Effector CD8-positive, alpha-beta T cell (primary cell): ENCODE measurements at regions not wholly inside any gene's neighbourhood (a gene's known extent, or its start where the extent isn't known, plus 50 kb on each side); places are given as distances from the start of the nearest gene placed in this dataset.

Experiments used
- DNase-seq: peaks from one replicate; lab custom pipeline; 2025; lab: John Stamatoyannopoulos, UW

DNA sequence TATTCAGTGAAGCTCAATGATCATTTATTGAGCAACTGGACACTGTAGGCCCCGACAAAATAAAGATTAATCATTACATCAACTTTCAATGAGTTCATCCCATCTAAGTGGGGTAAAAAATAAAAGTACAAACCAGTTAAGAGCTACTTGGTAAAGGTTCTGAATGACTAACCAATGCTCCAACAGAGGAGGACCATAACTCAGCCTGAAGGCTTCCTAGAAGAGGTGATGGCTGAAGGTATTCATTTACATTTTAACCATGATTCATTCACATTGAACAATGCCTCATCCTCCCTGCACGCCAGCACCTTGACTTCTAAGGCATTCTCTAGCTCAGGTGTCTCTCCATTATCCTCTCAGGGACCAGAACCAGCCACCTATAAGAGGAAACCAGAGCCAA, 201.4 kb downstream of the ZNF462 start:
- DNase-seq, result no peak

DNA sequence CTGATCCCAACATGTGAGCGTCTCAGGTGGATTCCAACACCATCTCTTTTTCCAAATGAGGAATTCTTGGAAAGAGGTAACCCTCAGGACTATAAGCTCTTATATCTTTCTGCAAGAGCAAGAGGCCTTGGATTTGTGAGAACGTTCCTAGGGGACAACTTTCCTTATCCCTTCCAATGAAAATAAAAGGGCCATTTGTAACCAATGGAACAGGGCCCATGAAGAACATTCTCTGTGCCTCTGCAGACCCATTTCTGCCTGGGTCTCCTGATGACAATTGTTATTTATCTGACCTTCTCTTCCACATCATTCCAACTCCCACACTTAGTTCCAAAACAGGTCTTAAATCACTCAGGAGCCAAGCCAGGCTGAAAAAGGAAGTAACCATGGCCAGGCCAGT, 202.6 kb downstream of the ZNF462 start:
- no peak for DNase-seq

DNA sequence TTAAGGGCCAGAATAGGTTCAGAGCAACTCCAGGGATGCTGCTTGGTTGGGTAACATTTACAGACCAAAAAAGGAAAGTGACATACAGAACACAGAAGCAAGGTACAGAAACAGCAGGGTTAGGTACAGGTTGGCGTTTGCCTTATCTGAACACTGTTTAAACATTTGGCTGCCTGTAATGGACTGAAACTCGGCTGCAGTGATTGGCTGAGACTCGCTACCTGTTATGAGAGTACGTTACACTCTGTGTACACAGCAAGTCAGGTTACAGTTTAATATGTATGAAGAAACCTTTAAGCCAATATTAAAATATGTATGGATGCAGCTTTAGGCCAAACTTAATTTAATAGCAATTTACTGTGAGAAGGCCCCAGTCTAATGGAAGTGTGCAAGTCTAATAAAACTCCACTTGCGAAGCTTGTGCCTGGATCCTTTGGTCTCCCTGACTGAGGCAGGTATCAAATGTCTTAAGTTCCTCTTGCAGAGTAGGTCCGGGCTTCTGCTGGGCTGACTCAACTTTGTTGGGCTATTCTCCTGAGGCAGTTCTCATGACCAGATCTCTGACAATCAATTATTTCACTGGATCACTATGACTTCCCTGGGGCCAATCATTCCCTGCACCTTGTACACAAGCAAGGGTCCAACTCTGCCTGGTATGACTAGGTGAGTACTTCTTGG, 204.9 kb downstream of the ZNF462 start:
- no peak for DNase-seq

DNA sequence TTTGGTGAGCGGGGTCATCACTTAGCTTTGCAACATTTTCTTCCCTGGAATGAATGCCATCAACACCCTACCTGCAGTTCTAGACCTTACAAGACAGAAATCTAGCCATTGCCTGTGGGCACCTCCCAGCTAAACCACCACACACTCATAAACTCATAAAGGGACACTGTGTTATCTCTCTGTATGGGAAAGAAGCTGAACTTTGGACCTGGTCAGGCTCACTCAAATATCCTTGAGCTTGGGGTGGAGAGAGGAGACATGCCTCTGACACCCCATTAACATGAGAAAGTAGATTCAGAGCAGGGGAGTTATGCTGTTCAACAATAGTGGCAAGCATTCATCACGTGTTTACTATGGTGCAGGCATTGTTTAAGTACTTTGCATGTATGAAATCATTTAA, 205.6 kb downstream of the ZNF462 start:
- no peak for DNase-seq

DNA sequence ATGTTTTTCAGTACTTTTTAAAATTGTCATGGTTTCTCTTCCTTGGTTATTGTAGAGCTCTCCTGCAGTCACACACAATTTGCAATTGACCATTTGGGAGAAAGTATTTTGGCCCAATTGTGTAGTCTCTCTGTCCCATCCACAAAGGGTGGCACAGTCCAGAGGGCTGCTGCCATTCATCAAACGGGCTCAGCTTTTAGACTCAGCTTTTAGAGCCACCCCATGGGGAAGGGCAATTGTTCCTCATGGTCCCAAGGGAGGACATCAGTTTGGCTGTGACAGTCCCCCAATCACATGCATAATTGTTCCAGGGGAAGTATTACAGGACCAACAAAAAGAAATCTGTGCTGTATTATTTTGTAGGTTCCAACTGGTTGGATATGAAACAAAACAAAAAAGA, 207.6 kb downstream of the ZNF462 start:
- no peak for DNase-seq

DNA sequence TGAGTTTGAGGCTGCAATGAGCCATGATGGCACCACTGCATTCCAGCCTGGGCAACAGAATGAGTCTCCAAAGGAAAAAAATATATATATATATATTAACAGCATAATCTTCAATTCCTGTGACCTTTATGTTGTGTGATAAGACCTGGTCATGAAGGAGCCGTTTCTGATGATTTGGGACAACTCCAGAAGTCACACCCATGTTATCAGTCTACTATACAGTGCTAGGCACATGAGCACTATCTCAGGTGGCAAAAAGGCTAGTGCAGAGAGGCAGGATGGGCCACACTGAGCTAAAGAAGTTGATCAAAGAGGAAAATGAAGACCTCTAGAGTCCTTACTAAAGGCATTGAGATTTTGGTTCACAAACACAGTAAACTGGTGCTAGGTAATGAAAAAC, 205.0 kb upstream of the RAD23B start:
- no peak for DNase-seq

DNA sequence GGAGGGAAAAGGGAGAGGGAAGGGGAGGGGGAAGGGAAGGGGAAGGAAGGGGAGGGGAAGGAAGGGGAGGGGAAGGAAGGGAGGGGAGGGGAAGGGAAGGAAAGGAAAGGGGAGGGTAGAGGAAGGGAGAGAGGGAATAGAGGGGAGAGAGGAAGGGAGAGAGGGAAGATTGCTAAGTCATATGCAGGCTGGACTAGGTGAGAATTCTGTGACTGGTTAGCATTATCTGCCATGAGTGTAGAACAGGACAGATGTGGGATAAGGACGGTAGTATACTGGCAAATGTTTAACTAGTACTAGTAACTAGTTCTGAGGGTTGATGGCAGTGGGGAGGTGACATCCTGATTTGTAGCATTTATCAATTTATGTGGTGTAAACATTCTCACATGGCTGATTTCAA, 203.5 kb upstream of the RAD23B start:
- DNase-seq, result no peak

DNA sequence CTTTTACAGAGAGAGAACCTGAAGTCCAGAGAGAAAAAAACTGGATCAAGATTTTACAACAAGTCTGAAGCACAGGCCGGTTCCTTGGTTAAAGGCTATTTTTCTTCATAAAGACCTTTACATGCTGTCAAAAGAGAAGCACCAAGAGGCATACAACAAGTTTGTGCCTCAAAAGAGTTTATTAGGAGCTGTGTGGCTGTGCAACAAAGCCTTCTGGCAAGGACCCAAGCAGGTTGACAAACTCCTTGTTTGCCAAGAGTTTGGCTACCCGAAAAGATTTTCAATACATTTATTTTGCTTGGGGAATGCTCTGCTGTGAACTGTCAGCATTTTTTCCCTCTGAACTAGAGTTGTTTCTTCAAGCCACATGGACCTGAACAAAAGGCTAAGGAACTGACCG, 202.9 kb upstream of the RAD23B start:
- DNase-seq, result no peak

DNA sequence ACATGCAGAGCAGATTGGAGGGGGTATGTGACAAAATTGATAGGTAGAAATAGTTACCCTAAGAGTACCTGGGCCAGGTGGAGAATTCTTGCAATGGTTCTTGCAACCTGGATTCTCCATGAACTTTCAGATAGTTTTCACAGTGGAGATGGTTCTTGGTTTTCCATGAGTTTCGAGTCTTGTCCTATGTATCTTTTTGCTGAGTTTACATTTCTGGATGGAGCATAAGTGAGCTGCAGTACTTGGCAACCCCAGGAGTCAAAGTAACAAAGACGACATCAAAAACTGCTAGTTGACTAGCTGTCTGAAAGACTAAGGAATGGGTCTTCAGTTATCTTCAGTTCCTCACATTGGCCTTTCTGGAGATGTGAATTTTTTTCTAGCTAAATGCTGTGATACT, 196.6 kb upstream of the RAD23B start:
- no peak for DNase-seq

DNA sequence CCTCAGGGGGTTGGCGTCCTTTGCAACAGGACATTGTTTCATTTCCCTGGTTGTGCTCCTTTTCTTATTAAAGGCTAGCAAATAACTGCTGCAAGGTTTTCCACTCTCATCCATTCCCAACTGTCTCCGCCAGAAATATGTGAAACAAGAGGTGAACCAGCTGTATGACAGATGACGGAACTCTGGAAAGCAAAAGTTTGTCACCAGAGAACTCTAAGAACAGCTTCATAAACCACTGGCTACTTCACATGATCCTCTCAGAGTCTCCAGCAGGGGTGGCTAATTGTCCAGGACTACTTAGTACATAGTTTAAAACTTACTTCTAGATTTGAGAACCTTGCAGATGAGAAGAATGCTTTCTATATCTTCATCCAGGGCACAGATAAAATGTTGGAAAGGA, 195.9 kb upstream of the RAD23B start:
- DNase-seq, result no peak

DNA sequence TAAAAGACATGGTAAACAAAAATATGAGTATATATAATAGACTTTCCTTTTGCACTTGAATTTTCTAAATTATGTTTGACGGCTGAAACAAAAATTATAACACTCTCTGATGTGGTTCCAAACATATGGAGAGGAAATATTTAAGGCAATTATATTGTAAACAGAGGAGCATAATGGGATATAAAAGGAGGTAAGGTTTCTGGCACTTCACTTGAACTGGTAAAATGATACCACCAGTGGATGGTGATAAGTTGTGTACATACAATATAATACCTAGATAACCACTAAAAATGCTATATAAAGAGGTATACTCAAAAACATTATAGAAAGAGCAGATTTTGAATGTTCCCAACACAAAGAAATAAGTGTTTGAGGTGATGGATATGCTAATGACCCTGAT, 192.9 kb upstream of the RAD23B start:
- no peak for DNase-seq

DNA sequence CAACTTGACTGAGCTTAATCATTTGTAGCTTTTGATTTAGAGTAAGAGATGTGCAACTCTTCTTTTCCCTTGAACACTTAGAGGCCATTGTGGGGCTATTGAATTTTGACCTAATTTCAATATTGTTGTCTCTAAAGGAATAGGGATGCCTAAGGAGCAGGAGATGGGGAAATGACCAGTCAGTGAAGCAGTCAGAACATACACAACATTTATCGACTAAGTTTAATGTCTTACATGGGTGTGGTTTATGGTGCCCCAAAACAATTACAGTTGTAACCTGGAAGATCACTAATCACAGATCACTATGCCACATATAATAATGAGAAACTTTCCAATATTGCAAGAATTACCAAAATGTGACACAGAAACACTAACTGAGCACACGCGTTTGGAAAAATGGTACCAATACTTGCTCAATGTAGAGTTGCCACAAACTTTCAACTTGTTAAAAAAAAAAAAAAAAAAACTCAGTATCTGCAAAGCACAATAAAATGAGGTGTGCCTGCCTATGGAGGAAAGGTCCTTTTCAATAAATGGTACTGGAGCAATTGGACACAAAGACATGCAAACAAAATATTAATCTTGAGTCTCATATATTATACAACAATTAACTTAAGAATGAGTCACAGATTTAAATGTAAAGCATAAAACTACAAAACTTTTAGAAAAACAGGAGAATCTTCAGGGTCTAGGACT, 189.6 kb upstream of the RAD23B start:
- DNase-seq, result no peak

DNA sequence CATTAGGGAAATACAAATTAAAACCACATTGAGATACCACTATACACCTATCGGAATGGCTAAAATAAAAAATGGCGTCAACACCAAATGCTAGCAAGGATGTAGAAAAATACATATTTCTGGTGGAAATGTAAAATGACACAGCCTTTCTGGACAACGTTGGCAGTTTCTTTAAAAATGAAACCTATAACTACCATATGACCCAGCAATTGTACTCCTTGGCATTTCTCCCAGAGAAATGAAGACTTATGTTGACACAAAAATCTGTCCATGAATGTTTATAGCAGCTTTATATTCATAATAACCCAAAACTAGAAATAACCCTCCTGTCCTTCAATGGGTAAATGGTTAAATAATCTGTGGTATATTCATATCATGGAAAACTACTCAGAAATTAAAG, 188.7 kb upstream of the RAD23B start:
- DNase-seq, result no peak

DNA sequence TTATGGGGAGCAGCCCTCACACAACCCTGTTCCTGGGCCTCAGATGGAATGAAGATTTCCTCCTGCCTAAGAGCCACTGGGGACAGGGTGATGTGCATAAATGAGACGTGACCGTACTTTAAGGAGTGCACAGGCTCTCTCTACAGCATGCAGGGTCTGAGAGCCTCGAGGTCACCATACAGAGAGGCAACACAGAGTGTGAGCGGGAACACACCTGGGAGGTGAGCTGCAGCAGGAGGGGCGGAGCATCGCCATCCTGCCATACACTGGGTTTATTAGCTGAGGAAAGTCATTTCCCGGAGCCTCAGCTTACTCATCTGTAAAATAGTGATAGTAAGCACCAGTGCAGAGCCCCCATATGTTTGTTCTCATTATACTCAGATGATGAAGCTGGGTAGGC, 182.5 kb upstream of the RAD23B start:
- DNase-seq, result no peak

DNA sequence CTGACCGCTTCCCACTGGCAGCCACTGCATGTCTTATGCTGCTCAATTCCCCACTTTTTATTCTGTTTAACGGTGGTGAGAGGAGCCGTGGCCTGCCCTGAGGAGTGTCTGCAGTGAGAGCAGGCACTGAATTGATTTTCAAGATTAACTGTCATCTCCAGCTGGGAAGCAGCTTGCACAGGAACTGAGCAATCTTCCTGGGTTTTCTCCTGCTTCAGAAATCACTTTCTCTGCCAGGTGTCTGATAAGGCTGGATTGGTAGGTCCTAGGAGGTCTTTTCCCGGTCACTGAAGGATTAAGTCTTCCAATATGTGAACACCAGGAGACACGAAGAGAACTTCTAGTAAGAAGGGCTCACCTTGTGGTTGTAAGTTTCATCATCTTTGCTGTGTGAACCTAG, 181.1 kb upstream of the RAD23B start:
- DNase-seq, result no peak

DNA sequence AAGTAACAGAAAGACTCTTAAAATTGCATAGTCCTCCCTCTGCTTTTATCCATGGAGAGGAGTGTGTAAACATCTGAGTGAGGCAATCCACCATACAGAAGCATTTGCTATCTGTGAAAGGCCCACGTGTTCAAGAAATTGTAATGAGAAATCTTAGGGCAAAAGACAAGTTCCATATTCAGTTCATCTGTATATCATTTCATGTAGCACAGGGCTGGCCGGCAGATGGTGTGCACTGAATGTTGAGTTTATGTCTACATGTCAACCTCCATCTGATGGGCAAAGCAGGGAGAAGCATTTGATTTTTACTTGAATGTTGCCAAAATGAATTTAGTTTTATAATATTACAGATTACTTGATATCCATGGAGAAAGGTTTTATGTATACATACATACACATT, 179.5 kb upstream of the RAD23B start:
- no peak for DNase-seq

DNA sequence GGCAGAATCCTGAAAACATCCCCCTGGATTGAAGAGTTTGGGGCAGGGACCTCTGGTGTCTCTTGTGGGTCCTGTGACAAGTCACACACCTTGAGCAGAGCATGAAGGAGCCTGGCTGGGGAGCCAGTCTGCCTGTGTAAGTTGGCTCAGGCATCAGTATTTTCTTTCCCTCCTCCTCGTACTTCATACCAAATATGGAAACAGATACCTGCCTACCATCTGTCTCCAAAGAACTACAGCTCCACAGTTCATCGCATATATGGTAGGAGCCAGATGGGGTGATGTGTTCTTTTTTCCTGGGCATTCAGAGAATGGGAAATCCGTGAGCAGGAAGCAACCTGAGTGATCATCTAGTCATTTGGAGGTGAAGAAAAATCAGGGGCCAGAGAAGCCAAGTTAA, 177.3 kb upstream of the RAD23B start:
- no peak for DNase-seq

DNA sequence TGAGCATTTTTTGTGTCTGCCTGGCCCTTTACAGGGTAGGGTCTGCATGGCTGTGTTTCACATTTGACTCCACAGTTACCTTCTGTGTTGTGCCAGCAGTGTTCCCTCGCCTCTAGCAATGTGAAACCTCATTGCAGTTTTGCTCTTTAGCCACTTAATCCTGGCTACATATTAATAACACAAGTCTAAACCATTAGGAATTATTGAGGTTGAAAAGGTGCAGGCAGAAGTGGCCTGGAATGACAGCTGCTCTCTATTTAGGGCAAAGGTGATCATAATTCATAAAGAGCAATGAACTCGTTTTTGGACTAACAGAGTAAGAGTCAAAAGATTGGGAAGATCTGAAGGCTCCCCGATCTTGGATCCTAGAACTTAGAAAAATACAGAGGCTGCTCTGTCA, 176.7 kb upstream of the RAD23B start:
- no peak for DNase-seq

DNA sequence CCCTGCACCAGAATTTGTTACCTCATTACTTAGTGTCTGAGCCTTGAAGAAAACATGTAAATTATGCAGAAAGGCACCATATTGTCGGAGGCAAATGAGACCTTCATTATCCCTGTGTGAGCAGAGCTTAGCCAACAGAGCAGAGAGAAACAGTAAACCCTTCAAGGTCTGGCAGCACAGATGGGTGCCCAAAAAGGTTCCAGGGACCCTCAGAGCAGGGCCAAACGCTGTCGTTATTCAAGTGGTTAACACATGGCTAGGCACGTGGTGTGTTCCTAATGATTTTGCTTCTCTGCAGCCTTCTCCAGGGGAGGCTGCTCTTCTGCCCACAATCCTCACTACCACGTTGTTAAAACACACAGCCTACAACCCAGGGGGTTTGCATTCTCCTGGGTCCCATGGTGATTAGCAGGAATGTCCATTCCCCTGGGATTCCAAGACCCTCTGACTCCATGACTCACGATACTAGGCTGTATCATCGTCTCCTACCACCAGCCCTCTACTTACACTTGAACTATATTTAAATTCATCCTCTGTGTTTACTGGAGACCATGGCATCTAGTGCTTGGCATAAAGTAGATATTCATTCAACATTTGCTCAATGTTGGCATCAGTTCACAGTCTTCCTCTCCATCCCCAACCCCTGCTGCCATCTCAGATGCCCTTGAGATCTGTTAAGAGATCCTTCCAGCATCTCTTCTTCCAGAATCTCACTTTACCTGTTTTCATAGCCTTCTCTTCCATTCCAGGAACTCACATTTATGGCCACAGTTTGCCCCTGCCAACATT, 174.5 kb upstream of the RAD23B start:
- no peak for DNase-seq

DNA sequence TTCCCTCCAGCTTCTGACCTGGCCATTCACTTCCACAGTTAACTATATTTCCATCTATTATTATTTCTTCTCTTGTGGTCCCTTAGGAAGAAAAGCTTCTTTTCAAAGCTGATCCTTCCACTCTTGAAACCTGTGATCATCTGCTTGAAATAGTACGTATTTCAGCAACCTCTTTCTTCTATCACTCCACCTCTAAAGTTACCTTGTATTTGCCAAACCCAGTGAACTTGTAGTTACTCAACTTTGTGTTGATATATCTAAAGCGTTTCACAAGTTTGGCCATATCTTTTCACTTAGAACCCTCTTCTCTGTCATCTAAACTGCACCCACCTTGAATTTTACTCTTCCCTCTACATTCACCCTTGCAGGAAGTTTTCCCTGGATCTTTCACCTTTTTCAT, 173.8 kb upstream of the RAD23B start:
- no peak for DNase-seq

DNA sequence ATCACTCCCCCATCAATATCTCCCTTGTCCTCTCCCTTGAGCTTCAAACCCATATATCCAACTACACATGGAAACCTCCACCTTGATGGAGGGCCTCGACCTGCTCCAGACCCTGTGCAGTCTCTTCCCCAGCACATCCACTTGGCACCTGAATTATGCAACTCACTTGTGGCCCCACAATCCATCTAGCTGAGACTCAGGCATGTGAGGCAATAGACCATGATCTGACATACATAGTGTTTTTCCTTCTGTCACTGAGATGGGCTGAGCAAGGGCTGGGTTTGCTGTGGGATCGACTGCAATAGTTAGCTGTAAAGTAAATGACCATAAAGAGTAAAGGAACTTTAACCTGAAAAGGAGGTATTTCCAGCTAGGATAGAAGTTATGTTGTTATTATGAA, 172.9 kb upstream of the RAD23B start:
- DNase-seq, result no peak

DNA sequence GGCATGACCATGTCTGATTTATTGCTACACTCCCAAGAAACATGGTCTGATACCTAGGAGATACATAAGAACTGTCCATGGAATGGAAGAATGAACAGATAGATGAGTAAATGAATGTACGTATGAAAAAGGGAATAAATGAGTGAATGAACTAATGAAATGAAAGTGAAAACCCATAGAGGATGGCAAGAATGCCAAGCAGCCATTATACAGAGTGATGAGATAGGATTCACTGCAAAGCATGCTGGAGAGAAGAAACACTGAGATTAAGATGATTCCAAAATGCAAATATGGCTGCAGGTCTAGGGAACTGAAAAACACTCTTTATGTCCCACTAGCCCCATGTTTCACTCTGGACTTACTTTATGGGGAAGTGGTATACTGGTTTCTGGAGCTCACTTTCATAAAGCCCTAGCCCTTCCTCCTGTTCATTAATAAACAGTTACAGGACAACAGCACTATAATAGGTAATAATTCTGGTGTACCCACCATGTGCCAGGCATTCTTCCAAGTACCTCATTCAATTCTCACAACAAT, 170.3 kb upstream of the RAD23B start:
- DNase-seq, result no peak
